Astrocyte of the spinal cord (primary cell): ENCODE measurements at regions not wholly inside any gene's neighbourhood (a gene's known extent, or its start where the extent isn't known, plus 50 kb on each side); places are given as distances from the start of the nearest gene placed in this dataset.

Experiments used
- DNase-seq: peaks from one replicate; pipeline ENCODE4 v3.0.0; 2011; ENCODE audit warnings: low read depth, low spot score
- H3K4me3 ChIP-seq: 2 replicates; pipeline ENCODE4 v1.5.1; 2011; ENCODE audit warnings: low read depth, mild to moderate bottlenecking, low read length, moderate library complexity
- CTCF ChIP-seq: IDR thresholded peaks from 2 replicates; pipeline ENCODE4 v1.5.1; 2012; ENCODE audit warnings: low read depth, mild to moderate bottlenecking, low read length, inconsistent platforms
- in situ Hi-C: cut with HindIII; loops from 2 replicates; pipeline ENCODE4 v1.10.0; 2017; ENCODE audit warnings: low sequenced_read_pairs

GRCh38 chr2:160934991-160935390 lies 225.2 kb upstream of the TANK start:
- no peak for DNase-seq
- TF ChIP-seq CTCF: no peak
- in situ Hi-C loops: no loop called here
- H3K4me3 ChIP-seq: no peak overlapping the region

- in situ Hi-C loops: no loop called here
- TF ChIP-seq CTCF: no peak
These were observed 224.0 kb upstream of the TANK start for GRCh38 chr2:160936044-160936806.

GRCh38 chr2:160940271-160940670 lies 220.0 kb upstream of the TANK start:
- H3K4me3 ChIP-seq: no peak overlapping the region
- no peak for TF ChIP-seq CTCF
- in situ Hi-C loops: no loop called here
- no peak for DNase-seq

More at GRCh38 chr2:160936044-160936806, 224.0 kb upstream of the TANK start:
- H3K4me3 ChIP-seq: no peak overlapping the region
- no peak for DNase-seq

- in situ Hi-C loops: no loop called here
- no peak for TF ChIP-seq CTCF
- H3K4me3 ChIP-seq: no peak overlapping the region
- no peak for DNase-seq
These were observed 219.5 kb upstream of the TANK start for GRCh38 chr2:160940699-160941098.

- in situ Hi-C loops: no loop called here
- no peak overlapping the region for H3K4me3 ChIP-seq
- DNase-seq: no peak
- no peak for TF ChIP-seq CTCF
These were observed 218.9 kb upstream of the TANK start for GRCh38 chr2:160941290-160941846.

GRCh38 chr2:160942476-160943142 lies 217.6 kb upstream of the TANK start:
- in situ Hi-C loops: no loop called here
- DNase-seq: no peak
- no peak overlapping the region for H3K4me3 ChIP-seq
- TF ChIP-seq CTCF: no peak
